SK-N-SH (cell line): ENCODE measurements at regions not wholly inside any gene's neighbourhood (a gene's known extent, or its start where the extent isn't known, plus 50 kb on each side); places are given as distances from the start of the nearest gene placed in this dataset.

ENCODE experiments used
- CTCF ChIA-PET: fragments of 300-600, 350-600 bp; formaldehyde crosslinking; extraction: SDS; loops from one replicate; lab custom pipeline; 2021; lab: Yijun Ruan, JAX
- POLR2A ChIA-PET: fragments of 350-600 bp; sonication (Branson Sonifier 250); formaldehyde crosslinking; extraction: SDS; loops from one replicate; lab custom pipeline; 2020; ENCODE audit warnings: antibody characterized with exemption, inconsistent platforms; lab: Yijun Ruan, JAX
- DNase-seq: peaks from one replicate; pipeline ENCODE4 v3.0.0; 2012
- H2AFZ ChIP-seq: fragments of 200-600 bp; sonication (generic); 2 replicates; pipeline ENCODE4 v1.8.1; 2016; ENCODE audit warnings: antibody characterized with exemption, mild to moderate bottlenecking, low read depth
- H3F3A ChIP-seq: fragments of 200-600 bp; sonication (generic); replicated peaks from 2 replicates; pipeline ENCODE3; 2016; ENCODE audit warnings: antibody characterized with exemption, mild to moderate bottlenecking; ENCODE audit not compliant: insufficient read depth
- H3K27ac ChIP-seq, 2 experiments: fragments of 200-500 bp in 1 of 2; fragments of 200-600 bp in 1 of 2; sonication (Bioruptor generic) in 1 of 2; sonication (generic), shearing (Covaris generic) in 1 of 2; 2 replicates each; pipeline versions ENCODE4 v1.5.1 to v1.6.1; 2014 to 2016; ENCODE audit warnings: low read depth in 2 of 2, inconsistent platforms in 1 of 2, low read length in 1 of 2, mild to moderate bottlenecking in 1 of 2, mixed read lengths in 1 of 2
- H3K27me3 ChIP-seq: fragments of 200-600 bp; sonication (generic), shearing (Covaris generic); 2 replicates; pipeline ENCODE4 v1.6.1; 2016; ENCODE audit warnings: mixed run types; ENCODE audit not compliant: insufficient read depth
- H3K36me3 ChIP-seq, 2 experiments: fragments of 200-500 bp in 1 of 2; fragments of 200-600 bp in 1 of 2; sonication (Bioruptor generic) in 1 of 2; sonication (generic) in 1 of 2; replicated peaks in 1 of 2; 2 replicates each; pipeline versions ENCODE3 to v1.5.1; 2014 to 2016; ENCODE audit warnings: low read length in 1 of 2, mild to moderate bottlenecking in 1 of 2; ENCODE audit not compliant: insufficient read depth in 2 of 2, control insufficient read depth in 1 of 2
- H3K4me1 ChIP-seq, 2 experiments: fragments of 200-500 bp in 1 of 2; fragments of 200-600 bp in 1 of 2; sonication (Bioruptor generic) in 1 of 2; sonication (generic), shearing (Covaris generic) in 1 of 2; 2 replicates each; pipeline versions ENCODE4 v1.5.1 to v1.6.1; 2014 to 2016; ENCODE audit warnings: low read depth in 1 of 2, low read length in 1 of 2, mixed run types in 1 of 2; ENCODE audit not compliant: insufficient read depth in 2 of 2, control insufficient read depth in 1 of 2
- H3K4me2 ChIP-seq: fragments of 200-600 bp; sonication (generic), shearing (Covaris generic); 2 replicates; pipeline ENCODE4 v1.6.1; 2017; ENCODE audit warnings: mixed run types
- H3K4me3 ChIP-seq, 2 experiments: fragments of 200-500 bp in 1 of 2; fragments of 200-600 bp in 1 of 2; sonication (Bioruptor generic) in 1 of 2; sonication (generic), shearing (Covaris generic) in 1 of 2; 2 replicates each; pipeline versions ENCODE4 v1.5.1 to v1.8.1; 2014 to 2016; ENCODE audit warnings: low read depth in 2 of 2, inconsistent platforms in 1 of 2, low read length in 1 of 2, mild to moderate bottlenecking in 1 of 2, mixed read lengths in 1 of 2, moderate library complexity in 1 of 2
- H3K79me2 ChIP-seq: fragments of 200-600 bp; sonication (generic); 2 replicates; pipeline ENCODE4 v1.8.1; 2017; ENCODE audit warnings: mild to moderate bottlenecking; ENCODE audit not compliant: insufficient read depth
- H3K9ac ChIP-seq: fragments of 200-600 bp; sonication (generic); 2 replicates; pipeline ENCODE4 v1.6.1; 2017; ENCODE audit warnings: mixed run types
- H3K9me2 ChIP-seq: fragments of 200-600 bp; sonication (generic); 2 replicates; pipeline ENCODE4 v1.6.1; 2017; ENCODE audit warnings: mixed run types
- H3K9me3 ChIP-seq: fragments of 200-600 bp; sonication (generic); 2 replicates; pipeline ENCODE4 v1.6.1; 2017; ENCODE audit warnings: mixed run types, mild to moderate bottlenecking, moderate library complexity
- H4K20me1 ChIP-seq: fragments of 200-600 bp; sonication (generic); 2 replicates; pipeline ENCODE4 v1.6.1; 2017; ENCODE audit warnings: mild to moderate bottlenecking, mixed run types; ENCODE audit not compliant: insufficient read depth
- CHD2 ChIP-seq: fragments of 150-350 bp; IDR thresholded peaks from 2 replicates; pipeline ENCODE4 v1.6.1; 2018; ENCODE audit warnings: low read length; ENCODE audit not compliant: partially characterized antibody
- ELF1 ChIP-seq: IDR thresholded peaks from 2 replicates; pipeline ENCODE4 v1.4.0; 2012
- EP300 ChIP-seq, 2 experiments: IDR thresholded peaks; 2 replicates each; pipeline versions ENCODE4 v1.4.0 to v1.6.1; 2012; ENCODE audit warnings: borderline replicate concordance in 1 of 2, low read depth in 1 of 2, low read length in 1 of 2
- NFIC ChIP-seq: IDR thresholded peaks from 2 replicates; pipeline ENCODE4 v1.4.0; 2012; ENCODE audit warnings: borderline replicate concordance
- RAD21 ChIP-seq: IDR thresholded peaks from 2 replicates; pipeline ENCODE4 v1.6.1; 2012; ENCODE audit warnings: mild to moderate bottlenecking, low read length
- RCOR1 ChIP-seq: fragments of 150-350 bp; IDR thresholded peaks from 2 replicates; pipeline ENCODE4 v1.6.1; 2017; ENCODE audit warnings: antibody characterized with exemption, low read length
- SMC3 ChIP-seq: IDR thresholded peaks from 2 replicates; pipeline ENCODE4 v1.6.1; 2012; ENCODE audit warnings: low read depth, low read length, improper control_type of control experiment
- TEAD4 ChIP-seq: IDR thresholded peaks from 2 replicates; pipeline ENCODE4 v1.4.0; 2012; ENCODE audit warnings: mild to moderate bottlenecking, borderline replicate concordance; ENCODE audit not compliant: insufficient read depth
- YY1 ChIP-seq: IDR thresholded peaks from 2 replicates; pipeline ENCODE4 v1.4.0; 2012; ENCODE audit warnings: low read depth, mild to moderate bottlenecking
- WGBS: methylation state at CpG from one replicate; pipeline ENCODE4 v1.1.6; 2017; ENCODE audit warnings: low lambda C conversion rate; 5-methylcytosine and 5-hydroxymethylcytosine counted together
- TF ChIP-seq, protein P1 (sequence below): fragments of 200-600 bp; sonication (generic); IDR thresholded peaks from 2 replicates; pipeline ENCODE4 v1.6.1; 2017; ENCODE audit warnings: antibody characterized with exemption, mild to moderate bottlenecking, moderate library complexity
- TF ChIP-seq, protein P2 (sequence below): IDR thresholded peaks from 2 replicates; pipeline ENCODE4 v1.4.0; 2012; ENCODE audit warnings: low read depth
- TF ChIP-seq, protein P3 (sequence below): fragments of 150-350 bp; IDR thresholded peaks from 2 replicates; pipeline ENCODE4 v1.6.1; 2017; ENCODE audit warnings: antibody characterized with exemption, low read length, low read depth, borderline replicate concordance
- TF ChIP-seq, protein P4 (sequence below): IDR thresholded peaks from 2 replicates; pipeline ENCODE4; 2012
- TF ChIP-seq, protein P5 (sequence below): IDR thresholded peaks from 2 replicates; pipeline ENCODE4 v1.6.1; 2012; ENCODE audit warnings: mild to moderate bottlenecking, low read depth, low read length, moderate library complexity

DNA sequence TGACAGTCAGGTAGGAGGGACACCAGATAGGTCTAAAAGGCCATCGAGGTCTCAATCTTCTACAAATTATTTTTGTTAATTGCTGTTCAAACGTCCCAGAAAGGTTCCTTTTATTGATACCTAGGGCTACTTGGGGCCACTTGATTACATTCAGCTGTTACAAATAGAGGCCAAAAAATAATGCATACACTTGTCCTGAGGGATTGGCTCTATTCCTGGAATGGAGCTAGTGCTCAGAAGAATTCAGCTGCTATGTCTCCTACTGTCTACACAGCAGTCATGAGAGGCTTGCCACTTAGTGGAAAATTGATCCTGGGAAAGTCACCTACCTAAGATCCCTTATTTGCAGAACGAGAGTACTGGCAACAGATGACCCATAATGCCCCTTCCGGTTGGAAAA is 498.3 kb downstream of the ADGRL2 start:
- H3F3A ChIP-seq: no peaks in the 10 kb centered on the region
- no peak for TF ChIP-seq SMC3
- TF ChIP-seq, protein P1, sequence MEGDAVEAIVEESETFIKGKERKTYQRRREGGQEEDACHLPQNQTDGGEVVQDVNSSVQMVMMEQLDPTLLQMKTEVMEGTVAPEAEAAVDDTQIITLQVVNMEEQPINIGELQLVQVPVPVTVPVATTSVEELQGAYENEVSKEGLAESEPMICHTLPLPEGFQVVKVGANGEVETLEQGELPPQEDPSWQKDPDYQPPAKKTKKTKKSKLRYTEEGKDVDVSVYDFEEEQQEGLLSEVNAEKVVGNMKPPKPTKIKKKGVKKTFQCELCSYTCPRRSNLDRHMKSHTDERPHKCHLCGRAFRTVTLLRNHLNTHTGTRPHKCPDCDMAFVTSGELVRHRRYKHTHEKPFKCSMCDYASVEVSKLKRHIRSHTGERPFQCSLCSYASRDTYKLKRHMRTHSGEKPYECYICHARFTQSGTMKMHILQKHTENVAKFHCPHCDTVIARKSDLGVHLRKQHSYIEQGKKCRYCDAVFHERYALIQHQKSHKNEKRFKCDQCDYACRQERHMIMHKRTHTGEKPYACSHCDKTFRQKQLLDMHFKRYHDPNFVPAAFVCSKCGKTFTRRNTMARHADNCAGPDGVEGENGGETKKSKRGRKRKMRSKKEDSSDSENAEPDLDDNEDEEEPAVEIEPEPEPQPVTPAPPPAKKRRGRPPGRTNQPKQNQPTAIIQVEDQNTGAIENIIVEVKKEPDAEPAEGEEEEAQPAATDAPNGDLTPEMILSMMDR: no peak
- no peak for TF ChIP-seq EP300 (IDR thresholded peaks at IDR 0.05; ENCODE audit: borderline replicate concordance in 1 of 2, low read depth in 1 of 2, low read length in 1 of 2)
- TF ChIP-seq TEAD4: no peak
- TF ChIP-seq, protein P2, sequence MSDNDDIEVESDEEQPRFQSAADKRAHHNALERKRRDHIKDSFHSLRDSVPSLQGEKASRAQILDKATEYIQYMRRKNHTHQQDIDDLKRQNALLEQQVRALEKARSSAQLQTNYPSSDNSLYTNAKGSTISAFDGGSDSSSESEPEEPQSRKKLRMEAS: no peak
- TF ChIP-seq, protein P3, sequence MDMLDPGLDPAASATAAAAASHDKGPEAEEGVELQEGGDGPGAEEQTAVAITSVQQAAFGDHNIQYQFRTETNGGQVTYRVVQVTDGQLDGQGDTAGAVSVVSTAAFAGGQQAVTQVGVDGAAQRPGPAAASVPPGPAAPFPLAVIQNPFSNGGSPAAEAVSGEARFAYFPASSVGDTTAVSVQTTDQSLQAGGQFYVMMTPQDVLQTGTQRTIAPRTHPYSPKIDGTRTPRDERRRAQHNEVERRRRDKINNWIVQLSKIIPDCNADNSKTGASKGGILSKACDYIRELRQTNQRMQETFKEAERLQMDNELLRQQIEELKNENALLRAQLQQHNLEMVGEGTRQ: no peak
- TF ChIP-seq, protein P4, sequence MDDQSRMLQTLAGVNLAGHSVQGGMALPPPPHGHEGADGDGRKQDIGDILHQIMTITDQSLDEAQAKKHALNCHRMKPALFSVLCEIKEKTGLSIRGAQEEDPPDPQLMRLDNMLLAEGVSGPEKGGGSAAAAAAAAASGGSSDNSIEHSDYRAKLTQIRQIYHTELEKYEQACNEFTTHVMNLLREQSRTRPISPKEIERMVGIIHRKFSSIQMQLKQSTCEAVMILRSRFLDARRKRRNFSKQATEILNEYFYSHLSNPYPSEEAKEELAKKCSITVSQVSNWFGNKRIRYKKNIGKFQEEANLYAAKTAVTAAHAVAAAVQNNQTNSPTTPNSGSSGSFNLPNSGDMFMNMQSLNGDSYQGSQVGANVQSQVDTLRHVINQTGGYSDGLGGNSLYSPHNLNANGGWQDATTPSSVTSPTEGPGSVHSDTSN: no peak
- TF ChIP-seq YY1: no peak
- no peak for TF ChIP-seq NFIC
- no peak for TF ChIP-seq RAD21
- CTCF ChIA-PET: interaction anchor here (1.3 kb wide), 1 partner anchor 11 kb away, joined by 3 read pairs; no protein-coding TSS in a partner anchor
- H2AFZ ChIP-seq: no peak overlapping the region
- no peak for DNase-seq
- no peaks in the 10 kb centered on the region for H3K27me3 ChIP-seq
- H3K9ac ChIP-seq: no peak overlapping the region
- no peak overlapping the region for H3K4me3 ChIP-seq
- no peaks in the 10 kb centered on the region for H3K9me2 ChIP-seq
- no peaks in the 10 kb centered on the region for H4K20me1 ChIP-seq
- 34% methylated on average over 4 of the region's 4 CpGs for WGBS
- no peaks in the 10 kb centered on the region for H3K4me1 ChIP-seq
- POLR2A ChIA-PET: no interaction called here
- H3K36me3 ChIP-seq: no peaks in the 10 kb centered on the region
- H3K4me2 ChIP-seq: no peak overlapping the region
- H3K27ac ChIP-seq: no peak overlapping the region
- H3K9me3 ChIP-seq: no peaks in the 10 kb centered on the region
- no peaks in the 10 kb centered on the region for H3K79me2 ChIP-seq

DNA sequence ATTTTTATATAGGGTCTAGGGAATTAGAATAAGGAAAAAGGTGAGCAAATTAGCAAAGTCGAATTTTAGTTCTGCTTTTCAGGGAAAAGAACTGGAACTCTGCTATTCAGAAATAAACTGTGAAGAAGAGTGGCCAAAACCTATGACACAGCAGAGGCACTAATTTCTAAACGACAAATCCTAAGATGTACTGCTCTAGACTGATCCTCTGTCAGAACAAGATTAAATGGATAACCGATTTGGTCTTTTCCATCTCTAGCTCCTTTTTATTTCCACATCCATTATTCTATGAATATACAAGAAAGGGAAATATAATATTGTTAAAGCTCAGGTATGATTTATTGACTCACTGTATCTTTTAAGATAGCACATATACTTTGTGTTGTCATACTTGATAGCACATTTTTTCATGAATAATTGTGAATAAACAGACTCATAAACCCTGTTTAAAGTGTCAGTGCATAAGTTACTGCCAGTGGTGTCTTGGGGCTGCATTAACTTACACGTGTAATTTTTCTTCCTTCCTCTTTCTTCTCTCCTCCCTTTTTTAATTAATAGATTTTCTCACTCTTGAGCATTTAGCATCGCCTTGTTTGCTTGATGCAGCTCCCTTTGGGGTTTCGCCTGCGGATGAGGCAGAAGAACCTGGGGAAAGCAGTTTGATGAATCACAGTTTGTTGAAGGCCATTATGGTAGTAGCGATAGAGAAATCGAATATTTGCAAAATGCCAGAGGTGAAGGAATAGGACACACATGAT is 496.6 kb downstream of the ADGRL2 start:
- ChIA-PET POLR2A (no interaction called here), CTCF (no interaction called here)
- Histone ChIP-seq H3K4me3 (no peak overlapping the region), H4K20me1 (no peaks in the 10 kb centered on the region), H3K79me2 (no peaks in the 10 kb centered on the region), H3F3A (no peaks in the 10 kb centered on the region), H3K4me2 (no peak overlapping the region), H2AFZ (no peak overlapping the region), H3K9me2 (no peaks in the 10 kb centered on the region), H3K27ac (no peak overlapping the region), H3K36me3 (no peaks in the 10 kb centered on the region), H3K4me1 (no peaks in the 10 kb centered on the region), H3K9ac (no peak overlapping the region), H3K9me3 (no peaks in the 10 kb centered on the region), H3K27me3 (no peaks in the 10 kb centered on the region)
- DNase-seq: no peak
- WGBS: 61% methylated on average over 9 of the region's 9 CpGs
- TF ChIP-seq, protein P5, sequence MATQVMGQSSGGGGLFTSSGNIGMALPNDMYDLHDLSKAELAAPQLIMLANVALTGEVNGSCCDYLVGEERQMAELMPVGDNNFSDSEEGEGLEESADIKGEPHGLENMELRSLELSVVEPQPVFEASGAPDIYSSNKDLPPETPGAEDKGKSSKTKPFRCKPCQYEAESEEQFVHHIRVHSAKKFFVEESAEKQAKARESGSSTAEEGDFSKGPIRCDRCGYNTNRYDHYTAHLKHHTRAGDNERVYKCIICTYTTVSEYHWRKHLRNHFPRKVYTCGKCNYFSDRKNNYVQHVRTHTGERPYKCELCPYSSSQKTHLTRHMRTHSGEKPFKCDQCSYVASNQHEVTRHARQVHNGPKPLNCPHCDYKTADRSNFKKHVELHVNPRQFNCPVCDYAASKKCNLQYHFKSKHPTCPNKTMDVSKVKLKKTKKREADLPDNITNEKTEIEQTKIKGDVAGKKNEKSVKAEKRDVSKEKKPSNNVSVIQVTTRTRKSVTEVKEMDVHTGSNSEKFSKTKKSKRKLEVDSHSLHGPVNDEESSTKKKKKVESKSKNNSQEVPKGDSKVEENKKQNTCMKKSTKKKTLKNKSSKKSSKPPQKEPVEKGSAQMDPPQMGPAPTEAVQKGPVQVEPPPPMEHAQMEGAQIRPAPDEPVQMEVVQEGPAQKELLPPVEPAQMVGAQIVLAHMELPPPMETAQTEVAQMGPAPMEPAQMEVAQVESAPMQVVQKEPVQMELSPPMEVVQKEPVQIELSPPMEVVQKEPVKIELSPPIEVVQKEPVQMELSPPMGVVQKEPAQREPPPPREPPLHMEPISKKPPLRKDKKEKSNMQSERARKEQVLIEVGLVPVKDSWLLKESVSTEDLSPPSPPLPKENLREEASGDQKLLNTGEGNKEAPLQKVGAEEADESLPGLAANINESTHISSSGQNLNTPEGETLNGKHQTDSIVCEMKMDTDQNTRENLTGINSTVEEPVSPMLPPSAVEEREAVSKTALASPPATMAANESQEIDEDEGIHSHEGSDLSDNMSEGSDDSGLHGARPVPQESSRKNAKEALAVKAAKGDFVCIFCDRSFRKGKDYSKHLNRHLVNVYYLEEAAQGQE: no peak
- no peak for TF ChIP-seq RCOR1
- TF ChIP-seq CHD2: no peak
- TF ChIP-seq, protein P4: no peak
- TF ChIP-seq ELF1: no peak
